Activated effector memory CD4-positive, alpha-beta T cell treated with Interleukin-2 at 50 U/mL for 16 hours (primary cell): ENCODE measurements at regions not wholly inside any gene's neighbourhood (a gene's known extent, or its start where the extent isn't known, plus 50 kb on each side); places are given as distances from the start of the nearest gene placed in this dataset.
"Not testable (repeated sequence)": the region's sequence is repeated elsewhere in the genome, so short reads cannot be mapped to it uniquely, and the experiment has no call there.

ENCODE experiments used
- DNase-seq: peaks from one replicate; pipeline ENCODE4 v3.0.0-alpha.2; 2020

DNA sequence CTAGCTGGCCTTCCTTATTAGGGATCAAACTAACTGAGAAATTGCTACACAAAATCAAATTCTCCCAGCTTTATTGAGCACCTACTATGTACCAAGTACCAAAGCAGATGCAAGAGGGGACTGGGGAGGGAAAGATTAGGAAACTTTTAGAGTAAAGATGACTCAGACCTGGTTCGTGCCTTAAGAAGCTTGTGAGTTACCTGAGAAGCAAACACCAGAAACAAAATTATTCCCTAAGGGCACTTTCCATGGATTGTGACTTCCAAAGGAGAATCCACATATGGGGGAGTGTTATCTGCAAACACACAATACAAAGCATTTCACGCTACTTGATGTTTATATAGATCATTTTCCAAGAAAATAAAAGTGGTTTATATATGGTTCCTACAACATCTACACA is 326.9 kb upstream of the HNRNPA3 start:
- DNase-seq, result no peak

DNA sequence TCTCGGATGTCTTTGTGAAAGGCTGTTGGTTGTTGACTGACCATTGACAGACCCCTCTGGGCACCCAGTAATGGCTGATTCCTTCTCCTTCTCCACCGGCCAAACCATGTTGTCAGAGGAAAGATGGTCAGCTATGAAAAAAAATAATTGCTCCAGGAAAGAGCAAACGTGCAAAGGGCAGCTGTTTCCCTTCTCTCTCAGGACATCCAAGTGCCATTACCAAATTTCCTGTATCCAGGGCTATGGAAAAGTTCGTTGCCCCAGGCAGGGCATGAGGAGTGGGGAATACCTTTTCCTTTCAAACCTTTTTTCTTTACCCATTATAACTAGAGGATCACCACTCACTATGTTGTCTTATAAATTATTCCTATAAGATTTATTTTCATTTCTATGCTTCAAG is 321.5 kb upstream of the HNRNPA3 start:
- no peak for DNase-seq

DNA sequence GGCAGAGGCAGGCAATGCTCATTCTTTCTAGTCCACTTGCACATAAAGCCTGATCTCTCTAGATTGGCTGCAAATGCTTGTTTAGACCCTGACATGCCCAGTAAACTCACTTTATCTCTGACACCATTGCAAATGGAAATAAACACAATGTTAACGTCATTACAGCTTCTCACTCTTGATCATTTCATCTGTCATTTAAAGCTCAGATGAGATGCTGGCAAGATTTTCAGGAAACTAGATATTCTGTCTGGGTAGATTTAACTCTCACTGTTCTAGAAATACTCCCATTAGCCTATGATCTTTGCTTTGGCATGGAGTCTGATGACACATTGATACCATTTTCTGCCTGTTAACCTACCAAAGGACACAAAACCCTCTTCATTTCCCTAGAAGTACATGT is 320.7 kb upstream of the HNRNPA3 start:
- DNase-seq, result no peak

DNA sequence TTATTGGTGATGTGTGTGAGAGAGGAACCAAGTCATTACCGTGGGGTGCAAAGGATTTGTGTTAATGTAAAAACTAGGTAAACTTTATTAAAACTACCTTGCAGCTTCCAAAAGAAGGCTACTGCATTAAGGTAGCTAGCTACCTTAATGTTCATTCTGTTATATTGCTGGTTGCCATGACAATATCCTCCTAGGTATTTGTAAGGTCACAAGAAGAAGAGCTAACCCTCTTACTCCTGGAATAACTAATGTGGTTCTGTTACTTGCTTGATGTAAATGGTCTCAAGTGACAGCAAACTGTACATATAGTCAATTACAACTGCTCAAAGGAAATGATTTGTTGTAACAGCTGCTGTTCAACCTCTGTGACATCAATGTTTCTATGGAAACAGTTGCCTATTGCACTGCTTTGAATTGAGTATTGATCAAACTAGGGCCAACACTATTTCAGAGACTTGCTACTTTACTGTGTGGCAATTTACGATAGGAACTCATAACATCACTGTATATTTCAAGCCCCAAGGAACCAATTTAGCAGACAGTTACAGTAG is 319.8 kb upstream of the HNRNPA3 start:
- no peak for DNase-seq

GRCh38 chr2:176895158-176895557 is 317.4 kb upstream of the HNRNPA3 start:
- no peak for DNase-seq

GRCh38 chr2:176902454-176902853 is 310.1 kb upstream of the HNRNPA3 start:
- no peak for DNase-seq

GRCh38 chr2:176904053-176904452 is 308.5 kb upstream of the HNRNPA3 start:
- DNase-seq, result not testable (repeated sequence)

DNA sequence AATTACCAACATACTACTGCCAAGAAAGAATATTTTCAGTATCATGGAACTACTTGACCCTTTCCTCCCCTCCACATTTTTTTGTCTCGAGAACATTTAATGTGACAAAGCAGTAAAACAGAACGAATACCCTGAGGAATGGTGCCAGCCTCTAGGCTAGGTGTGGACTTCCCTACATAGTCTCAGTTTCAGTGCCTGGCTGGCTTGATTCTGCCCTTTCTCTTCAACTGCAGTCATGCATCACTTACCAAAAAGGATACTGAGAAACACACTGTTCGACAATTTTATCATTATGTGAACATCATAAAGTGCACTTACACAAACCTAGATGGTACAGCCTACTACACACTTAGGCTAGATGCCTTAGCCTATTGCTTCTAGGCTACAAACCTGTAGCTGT is 305.3 kb upstream of the HNRNPA3 start:
- DNase-seq, result no peak

DNA sequence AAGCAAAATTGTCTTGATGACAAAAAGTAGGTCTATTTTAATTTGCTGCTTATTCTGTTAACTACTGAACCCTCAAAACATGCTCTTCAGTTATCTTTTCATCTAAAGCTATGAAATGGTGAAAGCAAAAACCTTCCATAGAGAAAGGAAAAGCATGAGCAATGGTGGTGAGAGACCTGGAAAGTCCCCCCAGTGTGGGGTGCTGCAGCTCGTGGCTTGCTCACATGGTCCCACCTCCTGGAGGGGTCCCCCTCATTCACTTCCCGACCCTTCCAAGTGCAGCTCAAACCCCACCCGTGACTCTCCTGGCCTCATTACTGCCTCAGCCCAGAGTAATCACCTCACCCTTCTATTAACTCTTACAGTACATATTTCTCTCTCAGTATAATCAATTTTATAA is 301.8 kb upstream of the HNRNPA3 start:
- no peak for DNase-seq

DNA sequence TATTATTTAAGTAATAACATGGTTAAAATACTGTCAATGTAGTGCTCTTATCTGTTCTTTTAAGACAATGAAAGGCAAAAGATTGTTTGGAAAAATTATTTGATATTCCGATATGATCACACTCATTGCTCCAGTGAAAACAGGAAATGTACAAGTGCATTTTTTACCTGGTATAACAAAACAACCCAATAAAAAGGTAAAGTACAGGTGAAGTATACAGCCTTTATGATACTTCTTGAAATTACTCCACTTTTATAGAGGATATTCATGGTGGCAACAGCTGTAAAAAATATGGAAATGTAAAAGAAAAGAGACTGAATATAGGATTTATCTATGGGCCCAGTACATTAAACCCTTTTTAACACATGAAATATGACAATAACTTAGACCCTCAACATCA is 298.6 kb upstream of the HNRNPA3 start:
- DNase-seq, result no peak

DNA sequence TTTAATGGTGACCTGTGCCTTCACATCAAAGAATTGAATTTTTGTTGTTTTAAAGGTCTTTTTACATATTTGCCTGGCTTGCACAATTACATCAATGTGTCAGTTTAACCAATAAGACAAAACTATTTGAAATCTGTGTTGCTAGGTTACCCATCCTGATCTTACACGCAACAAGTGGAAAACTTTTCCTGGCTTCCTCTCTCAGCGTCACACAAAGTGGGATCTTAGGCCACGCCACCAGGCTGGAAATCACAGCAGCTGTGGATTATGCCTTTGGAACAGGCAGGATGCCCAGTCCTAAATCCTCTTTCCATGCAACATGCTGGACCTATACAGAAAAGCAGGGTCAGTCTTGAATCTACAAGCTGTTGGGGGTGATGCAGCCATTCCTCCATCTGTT is 298.2 kb upstream of the HNRNPA3 start:
- DNase-seq, result no peak

GRCh38 chr2:176922545-176922944 is 290.0 kb upstream of the HNRNPA3 start:
- DNase-seq, result not testable (repeated sequence)

- DNase-seq, result no peak
Measured at GRCh38 chr2:176923205-176923604, 289.4 kb upstream of the HNRNPA3 start.

DNA sequence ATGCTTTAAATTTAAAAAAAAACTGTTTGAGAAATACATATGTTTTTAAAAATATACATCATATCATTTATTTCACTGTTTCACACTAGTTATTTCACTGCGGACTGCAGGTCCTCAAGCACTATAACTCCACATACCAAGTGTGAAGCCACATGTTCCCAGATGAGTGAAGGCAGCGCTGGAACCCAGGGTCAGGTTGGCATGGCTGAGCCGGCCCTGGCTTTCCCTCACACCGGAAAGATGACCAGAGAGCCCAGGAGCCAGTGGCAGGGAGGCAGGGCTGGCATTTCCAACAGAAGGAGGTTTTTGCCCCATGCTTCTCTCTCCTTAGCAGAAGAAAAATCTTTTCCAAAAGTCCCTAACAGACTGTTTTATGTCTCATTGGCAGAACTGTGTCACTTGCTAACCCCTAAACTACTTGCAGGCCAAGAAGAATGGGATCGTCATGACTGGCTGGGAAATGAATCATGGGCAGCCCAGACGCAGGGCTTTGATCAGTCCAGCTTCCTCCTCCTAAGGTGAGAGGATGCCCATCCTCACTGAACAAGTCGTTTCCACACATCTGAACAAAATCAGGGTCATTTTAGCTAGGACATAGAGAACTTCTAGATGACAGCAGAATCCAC is 287.6 kb upstream of the HNRNPA3 start:
- DNase-seq, result no peak

DNA sequence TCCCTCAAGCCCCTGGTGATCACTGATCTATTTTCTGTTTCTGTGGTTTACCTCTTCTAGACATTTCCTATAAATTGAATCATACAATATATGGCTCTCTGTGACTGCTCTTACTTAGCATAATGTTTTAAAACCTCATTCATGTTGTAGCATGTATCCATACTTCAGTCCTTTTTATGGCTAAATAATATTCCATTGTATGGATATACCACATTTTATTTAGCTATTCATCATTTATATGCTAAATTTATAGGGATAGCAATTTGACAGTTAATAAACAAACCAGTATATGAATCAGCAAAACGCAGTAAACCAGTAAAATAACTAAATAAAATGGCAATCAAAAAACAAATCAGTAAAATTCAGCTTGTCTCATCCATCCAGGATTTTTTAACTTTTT is 286.1 kb upstream of the HNRNPA3 start:
- DNase-seq, result no peak

- DNase-seq, result not testable (repeated sequence)
Measured at GRCh38 chr2:176929387-176929786, 283.2 kb upstream of the HNRNPA3 start.

- DNase-seq, result no peak
Measured at GRCh38 chr2:176931588-176932563, 280.7 kb upstream of the HNRNPA3 start.

DNA sequence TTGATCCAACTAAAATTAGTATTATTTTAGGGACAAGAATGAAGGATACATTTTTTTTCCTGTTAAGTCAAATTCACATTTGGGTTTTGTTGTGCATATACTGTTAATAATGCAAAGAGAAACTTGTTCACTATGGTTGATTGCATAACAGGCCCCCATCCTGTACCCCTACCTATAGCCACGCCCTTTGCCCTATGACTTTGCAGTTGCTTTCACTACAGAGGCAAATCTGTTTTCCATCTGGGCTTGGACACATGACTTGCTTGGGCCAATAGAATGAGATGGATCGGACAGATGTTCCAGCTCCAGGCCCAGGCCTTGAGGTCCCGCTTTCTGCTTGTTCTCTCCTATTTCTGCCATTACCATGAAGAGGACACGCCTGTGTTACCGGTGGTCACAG is 278.5 kb upstream of the HNRNPA3 start:
- DNase-seq, result no peak

GRCh38 chr2:176934869-176935415 is 277.7 kb upstream of the HNRNPA3 start:
- DNase-seq, result no peak

DNA sequence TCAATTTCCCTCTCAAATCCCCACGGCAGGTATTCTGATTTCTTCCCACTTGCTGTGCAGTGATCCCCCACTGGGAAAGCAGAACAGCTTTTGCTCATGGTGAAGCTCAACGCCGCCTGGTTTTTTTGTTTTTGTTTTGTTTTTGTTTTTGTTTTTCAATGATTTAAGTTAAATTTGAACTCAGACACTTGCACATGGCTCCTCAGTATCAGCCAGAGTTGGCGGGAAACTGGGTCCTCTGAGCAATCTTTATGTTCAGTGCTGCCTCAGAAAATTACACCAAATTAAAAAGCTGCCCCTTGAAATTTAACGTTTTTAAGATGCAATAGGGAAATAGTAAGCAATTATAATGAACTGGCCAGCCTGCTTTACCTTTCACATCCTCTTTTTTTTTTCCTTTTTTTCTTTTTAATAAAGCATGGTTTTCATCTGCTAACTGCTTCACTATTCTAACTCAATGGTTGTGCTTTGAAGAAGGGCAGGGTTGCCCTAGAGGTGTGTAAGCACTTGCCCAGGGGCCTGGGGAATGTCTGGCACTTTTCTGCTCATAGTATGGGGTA is 277.0 kb upstream of the HNRNPA3 start:
- DNase-seq, result no peak

DNA sequence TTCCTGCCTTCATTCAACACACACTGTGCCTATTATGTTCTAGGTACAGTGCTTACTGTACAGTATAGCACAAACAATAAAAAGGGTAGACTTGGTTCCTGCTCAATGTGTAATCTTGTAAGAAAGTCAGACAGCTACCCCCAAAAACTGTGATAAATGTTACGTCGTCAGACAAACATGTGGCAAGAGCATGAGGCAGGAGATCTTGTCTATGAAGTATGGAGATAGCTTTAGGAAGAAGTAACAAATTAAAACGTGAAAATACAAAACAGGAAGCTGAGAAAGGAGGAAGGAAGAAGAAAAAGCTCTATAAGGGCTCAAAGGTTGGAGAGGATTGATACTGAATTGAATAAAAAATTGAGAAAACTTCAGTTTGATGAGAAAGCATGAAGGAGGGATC is 276.2 kb upstream of the HNRNPA3 start:
- no peak for DNase-seq

GRCh38 chr2:176944998-176945397 is 267.6 kb upstream of the HNRNPA3 start:
- DNase-seq, result no peak

DNA sequence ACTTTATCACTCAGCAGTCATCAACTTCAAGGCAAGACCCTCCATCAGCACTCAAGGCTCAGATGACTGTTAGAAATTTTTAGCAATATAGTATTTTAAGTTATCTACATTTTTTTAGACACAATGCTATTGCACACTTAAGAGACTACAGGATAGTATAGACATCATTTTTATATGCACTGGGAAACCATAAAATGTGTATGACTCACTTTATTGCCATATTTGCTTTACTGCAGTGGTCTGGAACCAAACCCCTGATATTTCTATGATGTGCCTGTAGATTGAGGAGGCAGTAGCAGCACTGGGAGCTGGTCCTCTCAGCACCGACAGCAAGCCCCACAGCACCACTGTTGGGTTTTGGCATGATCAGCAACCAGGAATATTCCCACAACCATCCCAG is 264.8 kb upstream of the HNRNPA3 start:
- no peak for DNase-seq
